LHCN-M2 (cell line): ENCODE measurements at regions not wholly inside any gene's neighbourhood (a gene's known extent, or its start where the extent isn't known, plus 50 kb on each side); places are given as distances from the start of the nearest gene placed in this dataset.

Experiments
- DNase-seq: peaks from one replicate; pipeline ENCODE4 v3.0.0-alpha.2; 2012; ENCODE audit warnings: low read depth

DNA sequence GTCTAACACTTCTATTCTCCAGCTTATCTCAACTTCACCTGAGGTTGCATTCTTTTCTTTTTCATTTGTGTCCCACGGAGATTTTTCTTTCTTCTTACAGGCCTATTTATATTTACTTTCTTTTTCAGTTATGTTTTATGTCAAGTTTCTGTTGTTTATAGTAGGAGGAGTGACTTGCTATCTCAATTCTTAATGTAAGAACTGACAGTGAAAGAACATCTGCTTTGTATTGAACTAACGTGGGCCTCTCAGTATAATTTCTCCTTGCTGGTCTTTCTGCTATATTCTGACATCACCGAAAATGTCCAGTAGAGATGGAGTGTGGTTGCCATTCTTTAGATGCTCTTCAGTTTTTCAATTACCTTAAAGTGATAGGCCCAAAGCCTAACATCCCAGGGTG, 521.7 kb downstream of the EPM2A start:
- DNase-seq: no peak

DNA sequence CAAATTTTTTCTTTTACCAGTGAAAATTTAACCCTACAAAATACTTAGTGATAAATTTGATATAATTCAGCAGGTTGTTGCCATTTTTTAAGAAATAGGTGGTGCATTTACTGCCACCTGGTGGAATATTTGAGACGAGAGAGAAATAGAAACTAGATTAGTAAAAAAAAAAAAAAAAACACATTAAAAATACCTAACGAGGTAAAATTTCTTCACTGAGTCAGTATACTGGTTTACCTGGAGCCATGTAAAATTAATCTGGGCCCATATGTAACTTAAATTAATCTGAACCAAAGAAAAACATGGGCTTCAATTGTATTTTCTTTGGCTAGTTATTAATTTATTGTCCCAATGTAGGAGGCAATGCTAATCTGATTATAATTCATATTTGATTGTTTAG, 520.8 kb downstream of the EPM2A start:
- DNase-seq: peak; percentile 39

DNA sequence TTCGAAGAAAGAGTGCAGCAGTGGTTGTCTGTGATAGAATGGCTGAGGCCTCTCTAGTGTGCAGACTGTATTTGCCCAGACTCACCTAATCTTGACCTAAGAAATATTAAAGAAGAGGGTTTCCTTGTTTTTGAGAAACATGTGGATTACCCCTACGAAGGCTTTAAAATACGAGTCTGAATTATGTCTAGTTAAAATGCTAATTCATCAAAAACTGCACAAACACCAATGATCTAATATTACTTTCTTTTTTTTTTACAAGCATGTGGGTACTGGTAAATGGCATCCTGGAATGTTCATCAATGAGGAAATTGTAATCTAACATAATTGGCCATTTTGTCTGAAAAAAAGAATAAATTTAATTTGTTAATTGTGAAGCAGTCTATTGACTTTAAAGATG, 510.9 kb downstream of the EPM2A start:
- no peak for DNase-seq

DNA sequence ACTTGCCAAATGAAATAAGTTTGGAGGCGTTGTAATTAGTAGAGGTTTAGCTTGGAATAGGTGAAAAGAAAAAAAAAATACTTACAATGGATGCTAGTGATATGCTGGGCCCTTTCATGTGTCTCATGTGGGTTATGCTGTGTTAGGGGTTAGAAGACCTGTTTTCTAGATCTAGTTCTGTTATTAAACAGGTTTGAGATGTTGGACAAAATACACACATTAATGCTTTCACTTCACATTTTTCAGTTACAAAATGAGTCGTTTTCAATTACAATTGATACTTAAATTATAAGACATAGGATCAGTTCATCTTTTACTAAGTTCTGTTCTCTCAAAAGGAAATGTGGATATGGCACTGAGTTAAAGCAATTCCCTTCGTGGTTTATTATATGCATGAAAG, 509.8 kb downstream of the EPM2A start:
- no peak for DNase-seq

DNA sequence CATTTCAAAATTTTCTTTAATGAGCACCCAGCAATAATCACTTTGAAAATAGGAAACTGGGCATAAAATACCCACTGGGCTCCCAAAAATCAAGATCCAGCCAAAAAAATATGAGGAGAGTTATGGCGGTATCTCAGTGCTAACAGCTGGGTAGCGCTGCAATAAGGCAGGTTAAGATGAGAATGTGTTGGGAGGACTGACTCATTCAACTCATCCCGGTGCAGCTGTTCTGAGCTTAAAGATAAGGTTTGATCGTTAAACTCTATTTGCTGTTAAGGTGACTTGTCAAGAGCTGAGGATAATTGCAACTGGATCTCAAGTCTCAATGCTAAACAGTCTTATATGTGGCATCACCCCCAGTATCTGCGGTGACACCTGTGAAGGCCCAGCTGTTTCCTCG, 507.7 kb downstream of the EPM2A start:
- no peak for DNase-seq

DNA sequence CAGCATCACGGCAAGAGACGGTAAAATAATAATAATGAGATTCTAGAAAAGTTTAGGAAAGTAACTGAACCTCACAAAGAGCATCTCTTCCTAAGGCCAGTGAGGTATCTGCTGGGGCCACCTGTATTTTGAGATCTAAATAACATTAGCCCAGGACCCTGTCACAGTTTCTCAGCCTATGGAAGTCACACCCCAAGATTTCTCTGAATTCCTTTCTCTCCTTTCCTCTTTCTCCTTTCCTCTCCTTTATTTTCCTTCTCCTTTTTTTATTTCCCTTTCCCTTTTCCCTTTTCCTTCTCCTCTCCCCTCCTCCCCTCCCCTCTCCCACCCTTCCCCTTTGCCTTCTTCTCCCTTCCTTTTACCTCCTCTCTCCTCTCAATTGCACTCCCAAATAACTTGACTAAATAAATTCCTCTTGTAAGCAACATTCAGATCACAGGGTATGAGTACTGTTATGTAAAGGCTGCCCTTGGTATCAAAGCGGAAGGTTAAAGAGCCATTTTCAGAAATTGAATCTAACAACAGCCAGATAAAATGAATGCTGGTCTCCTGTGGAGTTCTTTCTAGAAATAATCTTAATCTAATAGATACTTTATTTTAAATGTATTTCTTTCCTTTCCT, 506.2 kb downstream of the EPM2A start:
- no peak for DNase-seq

DNA sequence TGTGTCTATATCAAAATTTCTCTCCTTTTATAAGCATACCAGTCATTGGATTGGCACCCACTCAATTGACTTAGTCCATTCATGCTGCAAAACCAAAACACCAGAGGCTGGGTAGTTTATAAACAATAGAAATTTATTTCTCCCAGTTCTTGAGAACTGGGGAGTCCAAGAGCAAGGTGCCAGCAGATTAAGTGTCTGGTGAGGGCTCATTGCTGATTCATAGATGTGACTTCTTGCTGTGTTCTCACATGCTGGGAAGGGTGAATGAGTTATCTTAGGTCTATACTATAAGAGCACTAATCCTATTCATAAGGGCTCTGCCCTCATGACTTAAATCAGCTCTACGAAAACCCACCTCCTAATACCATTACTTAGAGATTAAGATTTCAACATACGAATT, 501.4 kb downstream of the EPM2A start:
- DNase-seq: no peak

DNA sequence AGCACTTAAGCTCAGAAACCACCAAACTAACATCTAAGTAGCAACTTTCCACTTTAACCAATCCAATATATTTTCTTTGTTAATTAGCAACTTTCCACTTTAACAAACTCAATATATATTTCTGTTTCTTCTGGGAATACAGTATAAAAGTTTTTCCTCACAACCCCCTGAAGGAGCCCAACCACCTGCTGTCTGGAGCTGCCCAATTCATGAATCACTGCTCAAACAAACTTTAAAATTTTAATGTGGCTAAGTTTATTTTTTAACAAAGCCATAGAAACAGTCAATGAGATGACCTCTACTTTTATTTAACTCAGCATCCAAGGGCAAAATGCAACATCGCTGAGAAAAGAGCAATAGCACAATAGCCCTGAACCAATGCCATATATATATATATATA, 500.1 kb downstream of the EPM2A start:
- DNase-seq: peak; percentile 13

DNA sequence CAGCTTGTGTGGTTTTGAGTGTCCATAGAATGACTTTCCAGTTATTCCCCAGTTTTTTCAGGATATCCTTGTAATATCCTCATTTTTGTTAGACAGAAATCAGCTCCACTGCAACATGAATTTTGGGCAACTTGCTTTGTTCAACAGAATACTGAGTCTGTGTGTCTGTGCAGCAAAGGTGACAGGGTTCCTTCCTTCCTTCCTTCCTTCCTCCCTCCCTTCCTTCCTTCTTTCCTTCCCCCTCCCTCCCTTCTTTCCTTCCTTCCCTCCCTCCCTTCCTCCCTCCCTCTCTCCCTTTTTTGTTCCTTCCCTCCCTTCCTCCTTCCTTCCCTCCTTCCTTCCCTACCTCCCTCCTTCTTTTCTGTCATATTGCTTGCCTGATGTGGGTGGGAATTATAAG, 496.5 kb downstream of the EPM2A start:
- DNase-seq: no peak

DNA sequence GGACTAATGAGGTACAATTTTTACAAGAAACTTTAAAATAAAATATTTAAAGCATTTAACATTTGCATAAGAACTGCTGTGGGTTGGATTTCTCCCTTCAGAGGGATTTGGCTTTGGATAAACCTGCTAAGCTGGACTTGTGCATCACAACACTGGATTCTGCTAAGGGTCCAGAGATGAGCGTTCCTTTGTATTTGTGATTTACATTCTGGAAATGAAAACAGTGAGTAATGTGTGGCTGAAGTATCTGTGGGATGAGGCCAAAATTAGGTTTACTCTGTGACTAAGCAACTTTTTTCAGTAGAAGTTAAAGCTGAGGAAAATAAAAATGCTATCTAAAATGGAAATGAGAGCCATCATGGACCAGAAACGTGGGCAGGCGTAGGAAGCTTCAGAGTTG, 494.3 kb downstream of the EPM2A start:
- peak; percentile 49 for DNase-seq

DNA sequence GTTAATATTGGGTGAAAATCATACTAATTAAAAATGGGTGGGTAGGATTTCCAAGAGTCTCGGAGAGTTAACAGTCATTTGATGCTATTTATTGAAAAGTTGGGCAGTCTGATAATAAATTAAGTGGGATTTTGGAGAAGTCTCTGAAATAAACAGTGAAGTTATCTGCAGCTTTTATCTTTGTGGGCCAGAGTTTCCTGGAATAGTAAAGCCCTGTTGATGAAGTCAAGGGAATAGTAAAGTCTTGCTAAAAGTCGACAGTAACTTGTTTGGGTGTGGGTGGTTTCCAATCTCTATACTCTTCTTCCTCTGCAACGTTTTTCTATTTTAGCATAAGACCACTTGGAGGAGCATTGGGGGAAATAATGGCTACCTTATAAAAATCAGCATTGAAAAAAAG, 493.6 kb downstream of the EPM2A start:
- DNase-seq: no peak

DNA sequence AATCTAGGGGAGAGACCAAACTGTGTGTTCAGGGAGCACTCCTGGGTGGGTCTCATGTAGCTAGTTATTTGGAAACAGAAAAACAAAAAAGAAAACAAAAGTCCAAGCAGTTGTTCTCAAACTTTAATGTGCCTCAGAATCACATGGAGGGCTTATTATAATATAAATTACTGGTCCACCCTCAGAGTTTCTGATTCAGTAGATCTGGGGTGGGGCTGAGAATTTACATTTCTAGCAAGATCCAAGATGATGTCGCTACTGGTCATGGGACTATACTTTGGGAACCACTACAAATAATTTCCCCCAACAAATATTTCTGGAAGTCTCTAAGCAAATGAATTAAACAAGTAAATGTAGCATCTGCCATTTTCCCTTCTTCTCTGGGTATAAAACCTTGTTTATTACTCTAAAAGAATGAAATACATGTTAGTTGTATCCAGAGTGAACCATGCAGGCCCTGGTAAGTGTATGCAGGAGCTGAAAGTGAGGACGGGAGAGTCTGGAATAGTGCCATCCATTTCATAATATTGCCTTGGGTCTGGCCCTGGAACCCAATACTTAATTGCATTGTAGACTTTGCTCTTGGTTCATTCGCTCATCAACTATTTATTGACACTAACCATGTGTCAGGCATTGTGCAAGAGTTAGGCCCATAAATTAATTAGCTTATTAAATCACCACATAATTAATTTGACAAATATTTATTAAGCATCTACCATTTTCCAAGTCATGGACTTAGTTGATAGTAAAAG, 490.8 kb downstream of the EPM2A start:
- DNase-seq: no peak

DNA sequence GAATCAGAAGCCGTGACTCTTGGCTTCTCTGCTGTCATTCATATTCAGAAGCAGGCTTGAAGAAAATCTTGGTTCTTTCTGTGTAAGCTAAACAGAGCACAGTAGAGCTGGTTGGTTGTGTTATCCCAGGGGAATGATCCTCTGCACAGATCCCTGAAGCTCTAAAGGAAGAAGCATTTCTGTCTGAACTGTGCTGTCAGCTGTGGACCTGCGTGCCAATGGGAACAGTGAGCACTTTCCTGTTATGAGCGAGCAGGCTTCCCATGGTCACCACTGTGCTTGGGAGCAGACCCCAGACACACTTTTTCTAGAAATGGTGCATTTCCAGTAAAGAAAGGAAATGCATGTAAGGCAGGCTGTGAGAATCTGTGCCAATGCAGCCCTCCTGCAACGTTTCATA, 490.2 kb downstream of the EPM2A start:
- no peak for DNase-seq

DNA sequence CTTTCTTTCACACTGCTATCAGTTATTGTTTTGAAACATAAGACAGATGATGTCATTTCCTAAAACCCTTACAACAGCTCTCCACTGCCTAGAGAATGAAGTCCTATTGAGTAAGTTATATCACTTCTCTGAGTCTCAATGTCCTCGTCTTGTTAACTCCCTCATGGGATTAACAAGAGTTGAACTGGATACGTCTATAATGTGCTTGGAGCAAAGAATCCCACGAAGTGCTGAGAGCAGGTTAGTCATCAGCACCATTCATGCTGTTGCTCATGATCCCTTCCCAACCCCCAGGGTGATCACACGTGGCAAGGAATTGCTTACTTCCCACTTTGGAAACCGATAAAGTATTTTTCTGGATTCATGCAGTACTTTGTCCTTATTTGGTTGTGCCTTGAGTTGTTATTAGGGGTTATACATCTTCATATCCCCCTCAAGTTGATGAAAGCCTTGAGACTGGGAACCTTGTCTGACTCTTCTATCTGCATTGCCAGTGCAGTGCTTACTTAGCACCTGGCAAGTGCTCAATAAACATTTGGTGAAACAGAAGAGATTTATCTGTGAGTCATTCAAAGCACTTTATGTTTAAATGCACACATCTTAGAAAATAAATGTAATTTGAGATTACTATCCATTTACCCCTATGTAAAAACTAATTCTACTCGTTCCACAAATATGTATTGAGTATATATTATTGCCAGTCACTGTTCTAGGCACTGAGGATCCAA, 487.5 kb downstream of the EPM2A start:
- DNase-seq: peak; percentile 76

DNA sequence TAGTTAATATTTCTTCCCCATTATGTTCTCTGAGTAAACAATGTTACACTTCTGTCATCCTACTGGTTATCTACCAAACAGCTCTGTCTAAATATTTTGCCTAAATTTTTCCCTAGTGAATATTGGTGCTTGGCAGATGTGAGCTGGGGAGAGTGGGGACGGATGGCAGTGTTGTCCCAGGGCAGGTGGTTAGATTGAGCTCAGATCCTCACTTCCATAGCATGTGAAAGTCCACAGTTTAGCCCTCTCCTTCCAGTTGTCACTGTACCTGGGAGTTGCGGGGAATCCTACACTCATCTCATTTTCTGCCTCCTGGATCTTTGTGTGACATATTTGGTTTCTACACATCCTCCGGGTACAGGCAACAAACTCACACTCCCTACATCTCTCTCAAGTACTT, 484.9 kb downstream of the EPM2A start:
- DNase-seq: no peak

DNA sequence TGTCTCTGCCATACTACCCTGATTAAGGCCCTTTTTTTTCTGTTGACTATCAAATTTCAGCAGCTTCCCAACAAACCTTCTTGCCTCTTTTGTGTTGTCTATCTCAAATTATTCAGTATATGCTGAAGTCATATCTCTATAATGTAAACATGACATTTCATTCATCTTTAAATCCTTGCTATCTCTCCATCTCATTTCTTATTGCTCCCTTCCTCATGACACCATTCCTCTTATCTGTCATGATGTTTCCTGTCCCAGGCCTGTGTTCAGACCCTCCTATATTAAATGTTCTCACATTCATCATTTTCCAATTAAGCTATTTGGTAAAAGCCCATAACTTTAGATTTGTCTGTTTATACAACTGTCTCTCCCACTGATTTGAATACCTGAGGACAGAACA, 482.6 kb downstream of the EPM2A start:
- DNase-seq: no peak

DNA sequence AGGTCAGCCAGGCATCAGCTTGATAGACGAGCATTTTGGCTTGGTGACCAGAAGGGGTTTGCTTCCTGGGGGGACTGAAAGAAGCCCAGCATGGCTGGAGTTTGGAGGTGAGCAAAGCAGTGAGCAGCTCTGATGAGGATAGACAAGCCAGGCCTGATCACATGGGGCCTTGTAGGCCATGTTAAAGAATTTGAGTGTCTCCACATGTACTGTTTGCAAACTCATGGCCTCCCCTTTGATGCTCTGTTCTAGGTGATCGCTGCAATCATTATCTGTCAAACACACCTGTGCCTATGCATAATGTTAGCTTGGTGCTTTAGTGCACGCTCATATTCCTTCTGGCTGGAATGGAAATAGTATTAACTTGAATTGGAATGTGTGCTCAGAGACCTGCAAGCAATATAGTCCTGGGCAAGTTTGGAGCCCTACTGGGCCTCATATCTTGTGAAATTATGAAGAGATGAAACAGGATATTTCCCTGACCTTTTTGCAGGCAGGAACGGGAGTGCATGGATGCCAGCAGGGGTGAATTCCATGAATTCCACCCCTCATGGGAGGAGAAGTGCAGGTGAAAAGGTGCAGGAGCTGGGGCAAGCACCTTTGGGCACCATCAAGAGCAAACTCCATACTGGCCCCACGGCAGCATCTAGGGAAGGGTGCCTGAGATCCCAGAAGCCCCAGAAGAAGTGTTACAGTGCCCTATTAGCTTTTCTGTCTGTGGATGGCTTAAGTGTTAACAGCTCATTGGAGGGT, 480.5 kb downstream of the EPM2A start:
- DNase-seq: no peak

DNA sequence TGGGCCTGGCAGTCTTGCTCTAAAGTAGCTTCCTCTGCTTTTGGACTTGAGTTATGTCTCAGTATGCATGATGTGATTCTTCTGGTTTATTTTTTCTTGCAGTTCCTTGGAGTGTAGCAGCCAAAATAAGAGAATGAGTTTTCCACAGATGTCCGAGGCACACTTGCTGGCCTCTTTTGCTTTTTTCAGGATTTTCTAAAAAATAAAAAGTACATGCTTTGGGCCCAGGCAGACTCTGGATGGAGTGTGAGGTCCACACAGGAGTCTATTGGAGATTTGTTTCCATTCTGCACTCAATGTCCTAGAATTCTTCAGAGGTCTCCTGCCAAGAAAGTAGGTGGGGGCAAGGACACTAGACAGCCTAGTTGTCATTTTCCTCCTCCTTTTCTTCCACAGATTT, 477.6 kb downstream of the EPM2A start:
- no peak for DNase-seq

DNA sequence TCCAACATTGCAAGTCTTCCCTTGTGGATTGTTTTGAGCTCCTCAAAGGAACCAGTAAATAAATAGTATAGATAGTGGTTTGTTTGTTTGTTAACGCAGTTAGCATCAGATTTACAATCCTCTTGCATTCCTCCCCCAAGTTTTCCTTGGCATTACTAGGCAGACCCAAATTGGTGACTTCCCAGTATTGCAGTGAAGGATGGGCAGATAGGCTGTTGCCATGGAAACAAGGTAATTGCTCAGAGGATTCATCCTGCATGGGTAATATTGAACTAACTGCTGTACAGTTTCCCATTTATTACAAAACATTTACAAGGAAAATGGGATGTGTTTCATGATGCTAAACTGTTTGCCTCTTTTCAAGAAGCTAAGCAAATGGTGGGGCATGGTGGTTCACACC, 477.2 kb downstream of the EPM2A start:
- DNase-seq: no peak

DNA sequence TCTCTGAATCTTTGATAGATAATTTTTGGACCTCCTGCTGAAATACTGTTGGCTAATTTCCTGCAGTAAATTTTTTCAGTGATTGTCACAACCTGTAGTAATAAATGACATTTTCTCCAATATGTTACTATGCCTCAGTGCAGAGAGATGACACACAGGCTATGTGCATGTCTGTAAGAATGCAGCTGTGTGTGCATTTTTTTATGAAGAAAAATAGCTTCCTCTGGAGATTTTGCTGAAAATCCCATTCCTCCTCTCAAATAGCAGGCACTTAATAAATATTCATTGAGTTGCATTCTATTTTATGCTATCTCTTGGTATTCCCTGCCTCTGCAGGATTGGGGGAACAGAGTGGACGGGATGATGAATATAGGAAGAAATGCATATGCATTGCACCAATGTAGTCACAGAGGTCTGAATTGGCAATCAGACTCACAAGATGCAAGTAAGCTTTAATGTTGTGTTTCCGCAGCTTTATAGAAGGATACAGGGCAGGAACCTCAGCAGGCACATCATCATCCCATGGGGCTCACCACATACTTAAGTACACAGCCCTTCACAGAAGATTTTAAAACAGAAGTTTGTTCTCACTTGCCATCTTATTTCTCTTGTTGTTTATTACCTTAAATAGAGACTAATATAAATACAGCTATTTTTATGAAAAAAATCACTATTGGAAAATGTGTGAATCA, 474.7 kb downstream of the EPM2A start:
- no peak for DNase-seq

DNA sequence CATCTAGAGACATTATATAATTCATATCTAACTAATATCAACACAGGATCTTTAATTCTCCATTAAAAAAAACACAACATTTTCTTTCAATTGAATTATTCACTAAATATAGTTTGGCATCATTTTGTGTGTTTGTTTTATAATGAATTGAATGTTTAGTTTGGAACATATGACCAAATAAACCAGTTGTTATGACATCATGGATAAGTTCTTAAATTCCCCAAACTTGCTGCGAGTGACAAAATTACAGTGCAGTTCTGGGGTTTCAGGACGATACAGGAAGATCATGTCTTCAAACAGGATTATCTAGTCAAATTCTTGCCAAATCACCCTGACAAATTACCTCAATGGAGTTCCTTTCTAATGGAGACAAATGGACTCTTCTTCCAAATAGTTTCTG, 473.6 kb downstream of the EPM2A start:
- DNase-seq: no peak

DNA sequence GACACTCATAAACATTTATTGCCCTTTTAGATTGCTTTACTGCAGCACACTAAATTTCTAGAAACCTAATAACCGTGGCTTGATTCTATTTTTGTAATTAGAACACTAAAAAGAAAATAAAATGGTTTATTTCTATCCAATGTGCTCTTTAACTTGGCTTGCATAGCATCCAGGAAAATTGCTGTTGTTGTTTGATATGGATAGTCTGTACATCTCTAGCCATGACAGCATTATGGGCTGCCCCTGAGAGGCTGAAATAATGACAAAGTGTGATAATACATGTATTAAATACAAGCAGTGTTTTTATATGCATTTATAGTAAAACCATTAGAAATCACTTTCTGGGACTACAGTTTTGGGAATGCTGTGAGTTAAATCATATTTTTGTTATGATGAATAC, 472.5 kb downstream of the EPM2A start:
- no peak for DNase-seq
